ENCODE measurements at regions not wholly inside any gene's neighbourhood (a gene's known extent, or its start where the extent isn't known, plus 50 kb on each side); places are given as distances from the start of the nearest gene placed in this dataset.

DNA sequence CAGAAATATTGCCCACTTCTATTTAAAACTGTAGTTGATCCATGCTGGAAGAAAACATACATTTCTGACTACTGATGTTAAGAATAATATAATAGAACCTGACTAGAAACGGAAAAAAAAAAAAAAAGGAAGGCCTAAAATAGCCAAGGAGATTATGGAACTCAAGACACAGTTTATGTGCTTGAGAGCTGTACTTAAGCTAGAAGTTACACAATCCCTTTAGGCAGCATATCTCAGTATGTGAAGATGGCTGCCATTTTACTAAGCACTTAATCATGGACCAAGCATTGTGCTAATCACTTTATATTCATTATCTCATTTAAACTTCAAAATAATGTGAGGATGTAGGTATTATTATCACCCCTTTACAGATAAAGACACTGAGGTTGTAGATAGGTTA, 73.0 kb upstream of the NR4A3 start:
- no peak overlapping the region for H3K9ac ChIP-seq (ENCODE audit: low read depth, low read length)
- H3K36me3 ChIP-seq (ENCODE audit: insufficient read depth, low read length): no peaks in the 10 kb centered on the region
- no peak for ATAC-seq (ENCODE audit: insufficient read depth, low read depth)
- H3K27ac ChIP-seq (ENCODE audit: low read length): no peak overlapping the region
- peaks cover 4% of the 10 kb centered on the region for H3K27me3 ChIP-seq (ENCODE audit: insufficient read depth, low read length, poor library complexity)
- H3K4me3 ChIP-seq (ENCODE audit: low read depth in 1 of 2, low read length in 2 of 2): no peak overlapping the region
- no peaks in the 10 kb centered on the region for H3K9me3 ChIP-seq (ENCODE audit: insufficient read depth, low read length, severe bottlenecking)
- H3K4me2 ChIP-seq (ENCODE audit: insufficient read depth, low read length): no peak overlapping the region
- no peaks in the 10 kb centered on the region for H4K20me1 ChIP-seq (ENCODE audit: insufficient read depth, low read length)
- DNase-seq: no peak
- TF ChIP-seq EZH2 (IDR thresholded peaks at IDR 0.05; ENCODE audit: borderline replicate concordance, low read depth, low read length, severe bottlenecking): no peak
- TF ChIP-seq, protein P1, sequence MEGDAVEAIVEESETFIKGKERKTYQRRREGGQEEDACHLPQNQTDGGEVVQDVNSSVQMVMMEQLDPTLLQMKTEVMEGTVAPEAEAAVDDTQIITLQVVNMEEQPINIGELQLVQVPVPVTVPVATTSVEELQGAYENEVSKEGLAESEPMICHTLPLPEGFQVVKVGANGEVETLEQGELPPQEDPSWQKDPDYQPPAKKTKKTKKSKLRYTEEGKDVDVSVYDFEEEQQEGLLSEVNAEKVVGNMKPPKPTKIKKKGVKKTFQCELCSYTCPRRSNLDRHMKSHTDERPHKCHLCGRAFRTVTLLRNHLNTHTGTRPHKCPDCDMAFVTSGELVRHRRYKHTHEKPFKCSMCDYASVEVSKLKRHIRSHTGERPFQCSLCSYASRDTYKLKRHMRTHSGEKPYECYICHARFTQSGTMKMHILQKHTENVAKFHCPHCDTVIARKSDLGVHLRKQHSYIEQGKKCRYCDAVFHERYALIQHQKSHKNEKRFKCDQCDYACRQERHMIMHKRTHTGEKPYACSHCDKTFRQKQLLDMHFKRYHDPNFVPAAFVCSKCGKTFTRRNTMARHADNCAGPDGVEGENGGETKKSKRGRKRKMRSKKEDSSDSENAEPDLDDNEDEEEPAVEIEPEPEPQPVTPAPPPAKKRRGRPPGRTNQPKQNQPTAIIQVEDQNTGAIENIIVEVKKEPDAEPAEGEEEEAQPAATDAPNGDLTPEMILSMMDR (IDR thresholded peaks at IDR 0.05; ENCODE audit: borderline replicate concordance, extremely low read depth, low read length, poor library complexity, severe bottlenecking): no peak
- no peaks in the 10 kb centered on the region for H3K79me2 ChIP-seq (ENCODE audit: insufficient read depth, low read length)
- no peaks in the 10 kb centered on the region for H3K4me1 ChIP-seq (ENCODE audit: insufficient read depth, low read length)
- no peak overlapping the region; the same call in 1 of the 2 replicates for H2AFZ ChIP-seq (ENCODE audit: low read depth, low read length)

DNA sequence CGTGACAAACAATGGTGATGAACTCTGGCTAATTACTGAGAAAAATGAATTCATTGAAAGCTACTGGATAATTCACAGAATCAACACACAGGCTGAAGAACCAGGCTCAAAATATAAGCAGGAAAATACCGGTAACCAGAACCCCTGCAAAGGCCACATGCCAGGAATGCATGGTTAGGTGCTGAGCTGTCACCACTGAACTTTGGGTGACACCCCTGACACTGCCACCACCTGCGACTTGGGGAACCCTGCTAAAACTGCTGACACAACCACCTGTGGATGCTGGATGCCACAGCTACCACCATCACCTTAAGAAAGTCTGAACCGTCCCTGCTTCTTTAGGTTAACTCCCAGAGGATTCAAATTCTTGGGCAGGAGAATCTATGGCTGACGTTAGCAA, 72.0 kb upstream of the NR4A3 start:
- Histone ChIP-seq H3K36me3 (ENCODE audit: insufficient read depth, low read length) (no peaks in the 10 kb centered on the region), H3K9ac (ENCODE audit: low read depth, low read length) (no peak overlapping the region), H3K4me3 (ENCODE audit: low read depth in 1 of 2, low read length in 2 of 2) (no peak overlapping the region), H3K4me2 (ENCODE audit: insufficient read depth, low read length) (no peak overlapping the region), H3K27me3 (ENCODE audit: insufficient read depth, low read length, poor library complexity) (peaks cover 4% of the 10 kb centered on the region), H3K9me3 (ENCODE audit: insufficient read depth, low read length, severe bottlenecking) (no peaks in the 10 kb centered on the region), H3K27ac (ENCODE audit: low read length) (no peak overlapping the region), H3K4me1 (ENCODE audit: insufficient read depth, low read length) (no peaks in the 10 kb centered on the region), H3K79me2 (ENCODE audit: insufficient read depth, low read length) (no peaks in the 10 kb centered on the region), H4K20me1 (ENCODE audit: insufficient read depth, low read length) (no peaks in the 10 kb centered on the region), H2AFZ (ENCODE audit: low read depth, low read length) (no peak overlapping the region)
- TF ChIP-seq, protein P1 (IDR thresholded peaks at IDR 0.05; ENCODE audit: borderline replicate concordance, extremely low read depth, low read length, poor library complexity, severe bottlenecking): no peak
- no peak for TF ChIP-seq EZH2 (IDR thresholded peaks at IDR 0.05; ENCODE audit: borderline replicate concordance, low read depth, low read length, severe bottlenecking)
- DNase-seq (no peak), ATAC-seq (ENCODE audit: insufficient read depth, low read depth) (no peak)

DNA sequence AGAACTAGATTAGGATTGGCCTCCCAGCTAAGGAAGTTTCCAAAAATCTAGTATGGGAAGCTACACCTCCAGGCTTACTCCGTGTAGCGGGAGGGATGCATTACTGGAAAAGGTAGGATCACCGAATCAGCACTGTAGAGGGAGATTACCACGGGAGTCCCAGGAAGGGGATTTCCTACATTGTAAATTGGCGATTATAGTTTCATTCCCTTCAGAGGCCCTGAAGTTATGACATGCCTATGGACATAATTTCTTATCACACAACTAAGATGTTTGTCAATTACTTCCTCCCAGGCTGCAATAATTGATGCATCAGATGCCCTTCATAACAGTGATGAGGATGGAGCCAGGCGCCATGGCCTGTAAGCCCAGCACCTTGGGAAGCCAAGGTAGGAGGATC, 71.2 kb upstream of the NR4A3 start:
- H2AFZ ChIP-seq (ENCODE audit: low read depth, low read length): no peak overlapping the region
- no peak overlapping the region for H3K4me3 ChIP-seq (ENCODE audit: low read depth in 1 of 2, low read length in 2 of 2)
- H3K27ac ChIP-seq (ENCODE audit: low read length): no peak overlapping the region
- no peak overlapping the region for H3K4me2 ChIP-seq (ENCODE audit: insufficient read depth, low read length)
- DNase-seq: no peak
- H3K4me1 ChIP-seq (ENCODE audit: insufficient read depth, low read length): no peaks in the 10 kb centered on the region
- no peaks in the 10 kb centered on the region for H3K9me3 ChIP-seq (ENCODE audit: insufficient read depth, low read length, severe bottlenecking)
- no peaks in the 10 kb centered on the region for H3K79me2 ChIP-seq (ENCODE audit: insufficient read depth, low read length)
- peaks cover 4% of the 10 kb centered on the region for H3K27me3 ChIP-seq (ENCODE audit: insufficient read depth, low read length, poor library complexity)
- no peaks in the 10 kb centered on the region for H3K36me3 ChIP-seq (ENCODE audit: insufficient read depth, low read length)
- H4K20me1 ChIP-seq (ENCODE audit: insufficient read depth, low read length): no peaks in the 10 kb centered on the region
- H3K9ac ChIP-seq (ENCODE audit: low read depth, low read length): no peak overlapping the region
- TF ChIP-seq EZH2 (IDR thresholded peaks at IDR 0.05; ENCODE audit: borderline replicate concordance, low read depth, low read length, severe bottlenecking): no peak
- TF ChIP-seq, protein P1 (IDR thresholded peaks at IDR 0.05; ENCODE audit: borderline replicate concordance, extremely low read depth, low read length, poor library complexity, severe bottlenecking): no peak
- ATAC-seq (ENCODE audit: insufficient read depth, low read depth): no peak

All from DND-41 (cell line).